DND-41 (cell line): ENCODE measurements at regions not wholly inside any gene's neighbourhood (a gene's known extent, or its start where the extent isn't known, plus 50 kb on each side); places are given as distances from the start of the nearest gene placed in this dataset.

Source experiments
- EZH2 ChIP-seq: IDR thresholded peaks from 3 replicates; pipeline ENCODE4 v1.6.1; 2012; ENCODE audit warnings: borderline replicate concordance, low read depth, mild to moderate bottlenecking, moderate library complexity, low read length, inconsistent platforms; ENCODE audit not compliant: severe bottlenecking
- TF ChIP-seq, protein P1 (sequence below): IDR thresholded peaks from 2 replicates; pipeline ENCODE4 v1.5.1; 2012; ENCODE audit warnings: borderline replicate concordance, low read length, moderate library complexity, mild to moderate bottlenecking; ENCODE audit not compliant: poor library complexity, severe bottlenecking; ENCODE audit errors: extremely low read depth

GRCh38 chr2:66692521-66693054 is 257.7 kb downstream of the MEIS1 start:
- TF ChIP-seq, protein P1, sequence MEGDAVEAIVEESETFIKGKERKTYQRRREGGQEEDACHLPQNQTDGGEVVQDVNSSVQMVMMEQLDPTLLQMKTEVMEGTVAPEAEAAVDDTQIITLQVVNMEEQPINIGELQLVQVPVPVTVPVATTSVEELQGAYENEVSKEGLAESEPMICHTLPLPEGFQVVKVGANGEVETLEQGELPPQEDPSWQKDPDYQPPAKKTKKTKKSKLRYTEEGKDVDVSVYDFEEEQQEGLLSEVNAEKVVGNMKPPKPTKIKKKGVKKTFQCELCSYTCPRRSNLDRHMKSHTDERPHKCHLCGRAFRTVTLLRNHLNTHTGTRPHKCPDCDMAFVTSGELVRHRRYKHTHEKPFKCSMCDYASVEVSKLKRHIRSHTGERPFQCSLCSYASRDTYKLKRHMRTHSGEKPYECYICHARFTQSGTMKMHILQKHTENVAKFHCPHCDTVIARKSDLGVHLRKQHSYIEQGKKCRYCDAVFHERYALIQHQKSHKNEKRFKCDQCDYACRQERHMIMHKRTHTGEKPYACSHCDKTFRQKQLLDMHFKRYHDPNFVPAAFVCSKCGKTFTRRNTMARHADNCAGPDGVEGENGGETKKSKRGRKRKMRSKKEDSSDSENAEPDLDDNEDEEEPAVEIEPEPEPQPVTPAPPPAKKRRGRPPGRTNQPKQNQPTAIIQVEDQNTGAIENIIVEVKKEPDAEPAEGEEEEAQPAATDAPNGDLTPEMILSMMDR: no peak
- TF ChIP-seq EZH2: no peak
